ENCODE measurements at regions not wholly inside any gene's neighbourhood (a gene's known extent, or its start where the extent isn't known, plus 50 kb on each side); places are given as distances from the start of the nearest gene placed in this dataset.
A peak's percentile ranks its signal among the peaks of the same experiment; 100 is the strongest.
"Not testable (repeated sequence)": the region's sequence is repeated elsewhere in the genome, so short reads cannot be mapped to it uniquely, and the experiment has no call there.

DNA sequence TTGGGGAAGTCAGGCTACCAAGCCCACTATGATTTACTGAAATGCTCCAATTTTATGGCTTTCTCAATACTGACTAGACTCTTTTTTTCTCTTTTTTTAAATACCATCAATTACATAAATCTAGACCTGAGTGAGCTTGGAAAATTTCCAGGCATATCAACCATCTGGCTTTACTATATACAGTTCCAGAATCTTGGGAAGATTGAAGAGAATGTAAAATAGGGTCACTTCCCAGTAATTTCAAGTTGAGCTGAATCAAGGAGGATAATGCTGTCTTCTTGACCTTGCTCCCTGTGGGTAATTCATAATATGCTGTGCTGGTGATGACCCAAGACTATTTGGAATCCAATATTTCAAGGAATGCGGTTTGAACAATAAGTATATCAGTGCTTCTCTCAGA is 108.1 kb downstream of the MAP3K21 start:
- no peak for DNase-seq

DNA sequence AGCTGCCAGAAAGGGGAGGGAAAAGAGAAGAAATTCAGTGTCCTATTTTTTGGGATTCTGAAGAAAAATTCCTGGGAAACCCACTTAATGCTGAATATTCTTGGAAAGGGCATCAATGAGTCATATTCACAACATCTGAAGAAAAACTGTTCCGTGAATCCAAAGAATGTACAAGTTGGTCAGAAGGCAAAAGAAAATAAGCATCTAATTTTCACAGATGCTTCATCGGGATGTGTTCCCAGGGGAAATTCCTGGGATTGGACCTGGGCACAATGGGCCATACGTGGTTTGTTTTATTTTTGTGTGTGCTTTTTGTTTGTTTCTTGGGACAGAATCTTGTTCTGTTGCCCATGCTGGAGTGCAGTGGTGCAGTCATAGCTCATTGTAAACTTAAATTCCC is 112.2 kb downstream of the MAP3K21 start:
- no peak for DNase-seq

DNA sequence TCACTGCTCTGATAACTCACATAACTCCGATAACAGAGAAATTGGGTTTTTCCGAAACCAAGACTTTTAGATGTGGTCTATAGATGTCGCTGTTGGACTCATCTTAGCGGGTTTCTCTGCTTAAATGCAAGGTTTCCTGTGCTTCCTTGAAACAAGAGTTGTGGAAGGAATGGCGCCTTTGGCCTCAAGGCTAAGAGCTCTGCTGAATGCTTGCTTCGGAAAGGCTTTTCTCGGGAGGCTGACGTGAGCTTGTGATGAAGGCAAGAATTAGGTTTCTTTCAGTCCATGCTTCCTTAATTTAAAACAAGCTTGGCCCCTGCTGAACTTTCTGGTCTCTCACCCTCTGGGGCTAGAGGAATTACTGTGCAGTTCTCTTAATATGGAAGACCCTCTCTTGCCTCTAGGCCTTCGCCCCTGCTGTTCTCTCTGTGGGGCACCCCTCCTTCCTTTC is 113.5 kb downstream of the MAP3K21 start:
- DNase-seq: peak; percentile 66

DNA sequence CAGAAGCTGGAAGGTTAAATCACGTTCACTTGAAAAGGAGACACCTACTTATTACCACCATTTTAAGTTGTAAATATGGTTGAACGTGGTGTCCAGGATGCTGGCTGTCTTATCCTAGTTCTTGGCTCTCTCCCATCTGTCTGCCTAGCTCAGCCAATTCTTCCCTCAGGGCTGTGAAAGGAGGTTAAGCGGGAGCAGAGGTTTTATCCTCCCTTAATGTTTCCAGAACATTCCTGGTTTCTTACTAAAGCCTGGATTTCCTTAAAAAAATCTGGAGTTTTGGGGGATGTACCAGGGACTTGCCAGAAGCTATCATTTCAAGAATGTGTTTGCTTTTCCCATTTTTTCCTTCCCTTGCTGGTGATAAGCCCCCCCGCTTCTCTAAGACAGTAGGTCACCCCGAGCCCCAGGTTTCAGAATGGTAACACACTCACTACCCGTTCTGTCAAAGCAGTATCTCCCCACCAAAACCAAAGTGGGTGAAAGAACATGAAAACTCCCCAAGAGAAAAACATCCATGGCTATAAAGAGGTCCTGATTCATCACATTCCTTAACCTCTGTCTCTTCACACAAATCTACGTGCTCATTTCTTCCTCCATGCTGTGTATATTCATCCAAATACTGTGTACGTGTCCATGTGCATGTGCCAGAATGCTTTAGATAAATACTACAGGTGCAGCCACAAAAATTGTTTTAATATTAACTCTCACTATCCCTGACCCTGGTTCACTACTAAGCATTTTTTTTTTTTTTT is 114.7 kb downstream of the MAP3K21 start:
- no peak for DNase-seq

DNA sequence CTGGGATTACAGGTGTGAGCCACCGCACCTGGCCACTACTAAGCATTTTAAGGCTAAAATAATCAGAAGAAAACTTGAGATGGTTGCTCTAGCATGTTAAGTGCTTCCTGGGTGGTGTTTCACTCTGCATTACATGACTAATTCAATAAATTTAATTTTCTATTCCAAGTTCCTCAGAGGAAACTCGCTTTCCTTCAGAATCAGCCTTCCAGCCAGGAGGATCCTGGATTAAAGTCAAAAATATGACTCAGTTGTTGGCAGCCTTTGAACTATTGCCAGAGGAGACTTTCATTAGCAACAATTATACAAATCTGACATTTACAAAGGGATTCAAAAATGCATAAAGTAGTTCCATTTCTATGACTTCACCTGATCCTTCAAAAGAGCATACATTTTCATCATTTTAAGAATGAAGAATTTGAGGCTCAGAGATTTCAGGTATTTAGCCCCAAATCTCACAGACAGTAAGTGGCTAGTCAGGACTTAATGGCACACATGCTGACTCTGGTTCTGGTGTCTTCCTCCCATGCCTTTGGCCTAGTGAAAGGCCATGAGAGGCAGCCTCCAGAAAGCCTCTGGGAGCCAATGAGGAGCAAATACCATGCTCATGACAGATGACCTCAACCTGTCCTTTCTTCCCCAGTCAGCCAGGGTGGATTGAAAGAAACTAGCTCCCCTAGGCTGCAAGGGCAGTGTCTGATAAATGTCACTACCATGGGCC is 115.7 kb downstream of the MAP3K21 start:
- no peak for DNase-seq

DNA sequence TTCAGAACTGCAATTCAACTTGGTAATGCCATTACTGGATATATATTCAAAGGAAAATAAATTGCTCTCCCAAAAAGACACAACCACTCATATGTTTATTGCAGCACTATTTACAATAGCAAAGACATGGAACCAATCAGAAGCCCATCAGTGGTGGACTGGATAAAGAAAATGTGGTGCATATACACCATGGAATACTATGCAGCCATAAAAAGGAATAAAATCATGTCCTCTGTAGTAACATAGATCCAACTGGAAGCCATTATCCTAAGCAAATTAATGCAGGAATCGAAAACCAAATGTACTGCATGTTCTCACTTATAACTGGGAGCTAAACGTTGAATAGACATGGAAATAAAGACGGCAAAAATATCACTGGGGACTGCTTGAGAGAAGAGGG is 117.0 kb downstream of the MAP3K21 start:
- DNase-seq: no peak

DNA sequence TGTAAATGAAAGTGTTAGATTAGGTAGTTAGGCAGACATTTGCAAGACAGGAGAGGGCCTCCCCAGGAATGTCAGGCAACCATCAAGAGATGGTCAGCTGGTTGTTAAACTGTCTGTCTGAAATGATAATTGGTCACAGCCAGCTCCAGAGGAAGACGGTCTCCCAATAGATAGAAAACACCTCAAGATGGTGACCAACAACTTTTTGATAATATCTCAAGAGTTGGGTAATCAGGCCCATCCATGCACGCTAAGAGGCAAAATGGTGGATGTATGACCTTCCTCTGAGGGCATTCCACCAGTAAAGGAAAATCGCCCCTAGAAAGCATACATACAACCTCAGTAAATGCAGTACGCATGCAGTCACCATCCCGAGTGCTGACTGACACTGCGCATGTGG is 118.2 kb downstream of the MAP3K21 start:
- no peak for DNase-seq

DNA sequence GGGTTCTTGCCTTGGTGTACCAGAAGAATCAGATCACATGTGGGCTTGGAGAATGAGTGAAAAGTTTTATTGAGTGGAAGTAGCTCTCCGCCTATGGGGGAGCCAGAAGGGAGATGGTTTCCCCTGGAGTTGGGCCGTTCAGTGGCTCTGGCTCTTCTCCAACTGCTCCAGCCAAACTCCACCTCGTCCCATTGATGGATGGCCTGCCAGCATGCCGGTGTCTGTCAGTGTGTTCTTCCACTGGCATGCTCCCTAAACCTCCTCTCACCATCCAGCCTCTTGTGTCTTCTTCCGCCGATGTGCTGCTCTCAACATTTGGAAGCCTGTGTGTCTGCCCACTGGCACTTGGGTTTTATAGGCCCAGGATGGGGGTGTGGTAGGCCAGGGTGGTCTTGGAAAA is 119.4 kb downstream of the MAP3K21 start:
- DNase-seq: no peak

DNA sequence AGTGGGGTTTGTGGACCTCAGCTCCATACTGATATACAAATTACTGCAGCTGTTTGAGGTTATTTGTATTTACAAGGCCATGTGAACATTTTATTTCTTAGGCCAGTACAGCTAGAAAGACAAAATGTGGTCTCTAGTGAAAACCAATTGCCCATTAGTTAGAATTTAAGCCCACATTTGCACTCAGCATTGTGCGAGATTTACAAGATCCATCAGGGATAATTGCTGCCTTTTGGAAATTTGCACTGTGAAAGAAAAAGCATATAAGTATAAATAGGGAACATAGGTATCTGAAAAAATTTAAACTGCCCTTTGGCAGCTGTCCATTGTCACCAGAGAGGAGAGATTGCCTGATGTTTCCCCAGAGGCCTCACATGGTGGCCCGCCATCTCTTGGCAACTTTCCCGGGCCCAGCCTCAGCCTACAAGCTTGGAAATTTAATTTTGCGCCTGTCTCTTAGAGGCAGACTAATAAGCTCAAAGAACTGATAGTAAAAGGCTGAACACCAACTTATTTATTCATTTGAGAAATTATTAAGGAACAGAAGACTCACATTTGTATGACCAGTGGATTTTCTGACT is 120.7 kb downstream of the MAP3K21 start:
- DNase-seq: peak; percentile 84

DNA sequence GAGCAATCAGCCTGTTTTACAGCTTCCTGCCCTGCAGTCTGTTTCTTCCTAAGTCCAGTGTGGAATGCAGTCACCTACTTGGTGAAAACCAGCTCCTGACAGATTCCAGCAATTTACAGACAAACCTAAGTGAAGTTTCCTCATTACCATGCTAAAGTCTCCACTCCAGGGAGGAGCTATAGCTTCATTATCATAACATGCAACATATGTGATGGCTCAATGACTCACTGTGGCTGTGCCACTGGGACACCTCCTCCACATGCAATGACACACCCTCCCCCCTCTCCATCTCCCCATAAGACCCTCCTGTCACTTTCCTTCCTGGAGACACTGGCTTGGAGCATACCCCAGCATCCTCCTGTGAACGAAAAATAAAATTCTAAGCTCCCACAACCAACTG is 125.2 kb downstream of the MAP3K21 start:
- no peak for DNase-seq

DNA sequence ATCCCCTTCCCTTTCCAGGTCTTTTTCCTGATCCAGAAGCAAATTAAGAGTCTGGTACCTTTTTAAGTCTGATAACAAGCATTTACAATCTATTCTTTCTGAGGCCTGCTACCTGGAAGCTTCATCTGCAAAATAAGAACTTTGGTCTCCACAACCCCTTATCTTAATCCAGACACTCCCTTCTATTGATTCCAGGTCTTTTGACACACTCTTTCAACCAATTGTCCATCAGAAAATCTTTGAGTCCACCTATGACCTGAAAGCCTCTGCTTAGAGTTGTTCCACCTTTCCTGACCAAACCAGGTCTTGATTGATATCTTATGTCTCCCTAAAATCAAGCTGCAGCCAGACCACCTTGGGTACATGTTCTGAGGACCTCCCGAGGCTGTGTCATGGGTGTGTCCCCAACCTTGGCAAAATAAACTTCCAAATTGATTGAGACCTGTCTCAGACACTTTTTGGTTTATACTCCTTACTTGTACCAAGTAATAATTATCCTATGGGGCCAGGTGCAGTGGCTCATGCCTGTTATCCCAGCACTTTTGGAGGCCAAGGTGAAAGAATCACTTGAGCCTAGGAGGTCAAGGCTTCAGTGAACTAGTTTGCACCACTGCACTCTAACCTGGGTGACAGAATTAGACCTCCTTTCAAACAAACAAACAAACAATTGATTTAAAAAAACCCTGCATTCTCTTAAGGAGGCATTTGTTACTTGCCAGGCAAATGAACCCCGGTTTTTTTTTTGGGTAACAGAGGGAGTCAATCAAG is 126.1 kb downstream of the MAP3K21 start:
- no peak for DNase-seq

DNA sequence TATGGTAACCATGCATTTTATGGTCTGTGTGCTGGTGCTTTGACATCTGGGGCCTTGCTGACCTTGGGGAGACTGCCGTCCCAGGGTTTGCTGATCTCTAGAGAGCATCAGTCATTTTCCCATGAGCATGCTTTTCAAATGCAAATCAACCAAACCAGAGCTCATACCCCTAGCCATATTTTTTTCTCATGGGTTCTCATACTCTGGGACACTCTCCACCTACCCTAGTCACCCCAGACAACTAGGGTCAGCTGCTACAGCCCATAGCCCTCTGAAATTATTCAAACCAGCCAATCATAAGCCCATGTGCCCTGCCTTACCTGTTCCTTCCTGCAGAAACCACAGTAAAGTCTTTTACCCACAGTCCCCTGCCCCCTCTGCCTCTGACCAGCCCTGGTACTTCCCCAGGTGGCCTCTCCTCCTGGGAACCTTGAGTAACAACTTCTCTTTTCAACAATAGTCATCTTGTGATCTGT is 132.0 kb downstream of the MAP3K21 start:
- DNase-seq: no peak

DNA sequence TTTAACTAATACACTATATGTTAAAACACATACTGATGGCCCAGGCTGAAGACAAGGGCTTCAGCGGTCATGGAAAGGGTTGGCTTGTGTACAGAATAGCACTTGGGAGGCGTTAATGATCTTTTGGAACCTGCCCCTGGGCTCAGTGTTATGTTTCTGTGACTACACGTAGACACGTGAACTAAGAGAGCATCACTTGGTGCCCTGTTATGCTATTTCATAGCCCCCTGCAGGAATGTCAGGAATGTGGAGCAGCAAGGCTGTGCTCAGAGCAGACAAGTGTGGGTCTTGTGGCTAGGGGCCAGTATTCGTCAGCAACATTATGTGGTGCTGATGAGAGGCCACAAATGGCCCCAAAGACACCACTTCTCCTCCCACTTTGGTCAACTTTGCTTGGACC is 132.4 kb downstream of the MAP3K21 start:
- DNase-seq: no peak

DNA sequence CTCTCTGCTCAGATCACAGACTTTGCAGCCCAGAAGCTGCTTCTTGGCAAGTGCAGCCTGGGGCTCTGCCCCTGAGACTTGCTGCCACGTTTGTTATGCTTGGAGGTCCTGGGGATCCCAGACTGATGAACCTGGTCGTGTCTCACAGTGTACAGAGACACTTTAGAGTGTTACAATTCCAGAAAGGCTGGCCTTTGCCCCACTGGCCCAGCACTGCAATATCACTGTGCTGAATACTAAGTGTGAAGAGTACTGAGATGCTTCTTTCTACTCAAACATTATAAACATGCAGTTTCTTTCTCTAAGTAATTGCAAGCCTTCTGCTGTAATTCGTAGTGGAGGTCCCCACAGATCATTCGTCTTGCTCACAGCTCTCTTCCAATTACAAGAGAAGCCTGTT is 133.2 kb downstream of the MAP3K21 start:
- DNase-seq: no peak

DNA sequence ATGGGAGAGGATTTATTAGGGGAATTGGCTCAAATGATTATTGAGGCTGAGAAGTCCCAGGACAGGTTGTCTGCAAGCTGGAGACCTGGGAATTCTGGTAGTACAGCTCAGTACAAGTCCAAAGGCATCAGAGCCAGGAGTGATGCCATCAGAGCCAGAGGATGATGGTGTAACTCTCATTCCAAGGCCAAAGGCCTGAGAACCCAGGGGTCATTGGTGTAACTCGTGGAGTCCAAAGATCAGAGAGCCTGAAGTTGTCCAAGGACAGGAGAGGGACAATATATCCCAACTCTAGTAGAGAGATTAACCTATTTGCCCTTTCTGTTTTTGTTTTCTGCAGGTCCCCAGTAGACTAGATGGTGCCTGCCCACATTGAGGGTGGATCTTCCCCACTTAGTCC is 134.3 kb downstream of the MAP3K21 start:
- DNase-seq: no peak

DNA sequence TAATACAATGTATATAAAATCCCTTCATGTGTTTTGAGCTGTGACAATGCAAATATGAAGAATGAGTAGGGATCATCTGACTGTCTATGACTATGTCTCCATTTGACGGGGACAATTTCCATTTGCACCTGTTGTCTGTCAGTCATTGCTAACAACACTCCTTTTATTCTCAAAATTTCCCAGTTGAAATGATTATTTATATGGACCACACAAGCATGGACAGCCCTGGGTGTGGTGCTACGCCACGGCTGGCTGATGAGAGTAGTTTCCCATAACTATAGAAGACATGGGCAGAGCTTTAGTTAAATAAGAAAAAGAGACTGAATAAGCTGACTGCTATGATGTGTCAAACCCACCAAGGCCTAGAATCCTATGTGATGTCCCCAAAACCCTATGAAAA is 135.8 kb downstream of the MAP3K21 start:
- DNase-seq: no peak

DNA sequence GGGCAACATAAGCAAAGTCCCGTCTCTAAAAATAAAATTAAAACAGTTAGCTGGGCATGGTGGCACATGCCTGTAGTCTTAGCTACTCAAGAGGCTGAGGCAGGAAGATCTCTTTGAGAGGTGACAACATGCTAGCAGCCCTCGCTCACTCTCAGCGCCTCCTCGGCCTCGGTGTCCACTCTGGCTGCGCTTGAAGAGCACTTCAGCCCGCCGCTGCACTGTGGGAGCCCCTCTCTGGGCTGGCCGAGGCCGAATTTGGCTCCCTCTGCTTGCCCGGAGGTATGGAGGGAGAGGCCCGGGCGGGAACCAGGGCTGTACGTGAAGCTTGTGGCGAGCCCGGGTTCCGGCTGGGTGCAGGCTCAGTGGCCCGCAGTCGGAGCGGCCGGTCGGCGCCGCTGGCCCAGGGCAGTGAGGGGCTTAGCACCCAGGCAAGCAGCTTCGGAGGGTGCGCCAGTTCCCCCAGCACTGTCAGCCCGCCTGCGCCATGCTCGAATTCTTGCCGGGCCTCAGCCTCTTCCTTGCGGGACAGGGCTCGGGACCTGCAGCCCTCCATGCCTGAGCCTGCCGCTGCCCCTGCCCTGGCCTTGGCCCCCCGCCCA is 138.3 kb downstream of the MAP3K21 start:
- DNase-seq: no peak

DNA sequence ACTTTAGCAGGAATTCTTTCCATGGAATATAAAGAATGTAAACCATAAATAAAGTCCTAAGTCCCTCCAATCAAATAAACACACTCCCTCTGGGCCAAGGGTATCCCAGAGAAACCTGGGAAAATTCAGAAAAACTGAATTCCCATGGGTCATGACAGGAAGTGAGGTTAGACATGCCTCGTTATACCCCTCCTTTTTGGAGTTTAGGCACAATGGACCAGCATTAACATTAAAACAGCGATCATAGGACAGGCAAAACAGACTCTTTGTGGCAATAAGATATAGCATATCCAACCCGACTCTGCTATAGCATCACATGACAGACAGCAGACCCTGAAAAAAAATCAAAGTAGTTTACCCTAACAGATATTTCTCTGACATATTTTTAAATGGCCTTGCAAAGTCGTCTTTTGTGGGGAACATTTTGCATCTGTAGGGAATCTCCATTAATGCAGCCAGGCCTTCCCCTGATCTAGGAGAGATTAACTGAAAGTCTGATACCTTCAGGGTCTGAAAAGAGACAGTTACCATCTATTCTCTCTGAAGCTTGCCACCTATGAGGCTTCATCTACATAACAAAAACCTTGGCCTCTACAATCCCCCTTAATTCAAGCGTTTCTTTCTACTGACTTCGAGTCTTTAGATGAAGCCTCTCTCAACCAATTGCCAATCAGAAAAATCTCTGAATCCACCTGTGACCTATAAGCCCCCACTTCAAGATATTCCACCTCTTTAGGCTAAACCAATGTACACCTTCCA is 143.0 kb upstream of the KCNK1 start:
- DNase-seq: no peak

DNA sequence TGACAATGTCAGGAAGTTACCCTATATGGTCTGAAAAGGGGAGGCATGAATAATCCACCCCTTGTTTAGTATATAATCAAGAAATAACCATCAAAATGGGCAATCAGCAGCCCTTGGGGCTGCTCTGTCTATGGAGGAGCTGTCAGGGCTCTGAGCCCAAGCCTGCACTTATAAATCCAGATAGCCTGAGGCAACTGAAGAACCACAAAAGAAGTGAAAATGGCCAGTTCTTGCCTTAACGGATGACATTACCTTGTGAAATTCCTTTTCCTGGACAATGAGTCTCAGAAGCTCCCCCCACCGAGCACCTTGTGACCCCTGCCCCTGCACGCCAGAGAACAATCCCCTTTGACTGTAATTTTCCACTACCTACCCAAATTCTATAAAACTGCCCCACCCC is 142.1 kb upstream of the KCNK1 start:
- DNase-seq: not testable (repeated sequence)

DNA sequence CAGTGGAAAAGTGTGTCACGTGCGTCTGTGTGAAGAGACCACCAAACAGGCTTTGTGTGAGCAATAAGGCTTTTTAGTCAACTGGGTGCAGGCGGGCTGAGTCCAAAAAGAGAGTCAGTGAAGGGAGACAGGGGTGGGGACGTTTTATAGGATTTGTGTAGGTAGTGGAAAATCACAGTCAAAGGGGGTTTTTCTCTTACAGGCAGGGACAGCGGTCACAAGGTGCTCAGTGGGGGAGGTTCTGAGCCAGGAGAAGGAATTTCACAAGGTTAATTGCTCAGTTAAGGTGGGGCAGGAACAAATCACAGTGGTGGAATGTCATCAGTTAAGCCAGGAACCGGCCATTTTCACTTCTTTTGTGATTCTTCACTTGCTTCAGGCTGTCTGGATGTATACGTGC is 141.1 kb upstream of the KCNK1 start:
- DNase-seq: not testable (repeated sequence)

DNA sequence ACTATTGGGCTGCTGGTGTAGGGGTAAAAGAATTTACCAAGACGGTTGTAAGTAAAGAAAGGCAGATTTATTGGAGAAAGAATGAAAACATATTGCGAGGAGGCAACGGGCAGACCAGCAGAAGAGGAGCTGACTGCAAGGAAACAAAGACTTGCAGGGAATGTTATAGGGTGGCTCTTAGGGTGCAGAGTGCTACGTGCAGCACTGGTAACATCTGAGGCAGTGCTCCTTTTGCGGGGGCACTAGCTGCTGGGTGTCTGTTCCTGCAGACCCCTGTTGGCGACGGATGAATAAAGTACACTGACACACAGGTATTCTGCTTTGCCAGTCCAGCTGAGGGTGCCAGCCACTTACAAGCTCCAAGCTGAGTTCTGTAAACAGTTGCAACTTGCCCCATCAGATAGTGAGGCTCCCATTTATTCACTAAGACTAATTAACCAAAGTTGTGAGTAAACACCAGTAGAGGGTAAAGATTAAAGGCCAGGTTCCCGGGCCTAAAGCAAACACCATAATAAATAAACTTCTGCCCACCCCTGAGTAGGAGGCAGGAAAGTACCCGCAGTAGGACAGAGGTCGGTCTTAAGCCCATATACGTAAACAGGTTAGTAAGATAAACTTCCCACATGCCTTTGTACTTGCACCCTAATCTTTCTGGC is 140.2 kb upstream of the KCNK1 start:
- DNase-seq: peak; percentile 11

DNA sequence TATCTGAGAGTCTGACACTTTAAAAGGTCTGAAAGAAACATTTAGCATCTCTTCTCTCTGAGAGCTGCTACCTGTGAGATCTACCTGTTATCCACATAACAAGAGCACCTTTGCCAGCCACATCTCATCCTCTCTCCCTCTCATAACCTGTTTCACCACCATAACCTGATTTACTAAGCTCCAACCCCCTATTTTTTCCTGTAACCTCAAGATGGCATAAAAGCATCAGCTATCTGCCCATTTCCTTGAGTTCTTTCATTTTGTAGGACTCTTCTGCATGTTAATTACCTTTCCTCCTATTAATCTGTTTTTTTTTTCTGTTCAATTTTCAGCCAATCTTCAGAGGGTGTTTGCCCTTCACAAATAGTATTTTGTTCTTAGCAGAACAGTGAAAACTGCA is 136.5 kb upstream of the KCNK1 start:
- DNase-seq: no peak

Data from COR-L47 (cell line).